Fibroblast of lung (primary cell): ENCODE measurements at regions not wholly inside any gene's neighbourhood (a gene's known extent, or its start where the extent isn't known, plus 50 kb on each side); places are given as distances from the start of the nearest gene placed in this dataset.

Source experiments
- DNase-seq, 2 donors: peaks; one replicate each; pipeline versions ENCODE4 v3.0.0 to v3.0.0-alpha.2; 2010; ENCODE audit warnings: low read depth in 2 of 2
- H2AFZ ChIP-seq: 2 replicates; pipeline ENCODE4 v1.5.1; 2012; ENCODE audit warnings: low read length, control low read depth, inconsistent platforms
- H3K27ac ChIP-seq: 2 replicates; pipeline ENCODE4 v1.5.1; 2011; ENCODE audit warnings: low read length, control low read depth; ENCODE audit not compliant: insufficient read depth
- H3K27me3 ChIP-seq: 2 replicates; pipeline ENCODE4 v1.5.1; 2011; ENCODE audit warnings: mild to moderate bottlenecking, low read length; ENCODE audit not compliant: control insufficient read depth, insufficient read depth
- H3K36me3 ChIP-seq: 2 replicates; pipeline ENCODE4 v1.5.1; 2011; ENCODE audit warnings: low read length; ENCODE audit not compliant: control insufficient read depth, insufficient read depth
- H3K4me1 ChIP-seq: 2 replicates; pipeline ENCODE4 v1.5.1; 2011; ENCODE audit warnings: low read length; ENCODE audit not compliant: control insufficient read depth, insufficient read depth; ENCODE audit errors: extremely low read depth
- H3K4me2 ChIP-seq: 2 replicates; pipeline ENCODE4 v1.5.1; 2011; ENCODE audit warnings: low read length, control low read depth; ENCODE audit not compliant: insufficient read depth; ENCODE audit errors: extremely low read depth
- H3K4me3 ChIP-seq, 4 experiments: fragments of 200-600 bp in 1 of 4; sonication (generic) in 1 of 4; replicated peaks in 1 of 4; 2 replicates each; pipeline ENCODE4 v1.5.1; 2011 to 2016; ENCODE audit warnings: low read length in 4 of 4, low read depth in 3 of 4, mild to moderate bottlenecking in 3 of 4, control low read depth in 2 of 4, inconsistent platforms in 1 of 4, mixed read lengths in 1 of 4; ENCODE audit not compliant: insufficient read depth in 1 of 4; ENCODE audit errors: control extremely low read depth in 1 of 4
- H3K79me2 ChIP-seq: 2 replicates; pipeline ENCODE4 v1.5.1; 2012; ENCODE audit warnings: mild to moderate bottlenecking, low read length, inconsistent platforms; ENCODE audit not compliant: control insufficient read depth, insufficient read depth
- H3K9ac ChIP-seq: 2 replicates; pipeline ENCODE4 v1.5.1; 2011; ENCODE audit warnings: mild to moderate bottlenecking, low read length, control low read depth; ENCODE audit not compliant: insufficient read depth
- H3K9me3 ChIP-seq: 2 replicates; pipeline ENCODE4 v1.5.1; 2012; ENCODE audit warnings: low read depth, low read length; ENCODE audit not compliant: control insufficient read depth, insufficient read depth
- H4K20me1 ChIP-seq: 2 replicates; pipeline ENCODE4 v1.5.1; 2011; ENCODE audit warnings: low read length; ENCODE audit not compliant: control insufficient read depth, insufficient read depth; ENCODE audit errors: extremely low read depth
- CTCF ChIP-seq, 2 donors: IDR thresholded peaks in 1 of 2; conservative IDR thresholded peaks in 1 of 2; 1 replicate in 1 of 2; 2 replicates in 1 of 2; pipeline ENCODE4 v1.5.1; 2011 to 2012; ENCODE audit warnings: low read length in 2 of 2, control low read depth in 1 of 2, inconsistent platforms in 1 of 2, low read depth in 1 of 2, mild to moderate bottlenecking in 1 of 2
- EZH2 ChIP-seq: IDR thresholded peaks from 2 replicates; pipeline ENCODE4 v1.5.1; 2012; ENCODE audit warnings: low read length, control low read depth, mild to moderate bottlenecking; ENCODE audit errors: missing control alignments

DNA sequence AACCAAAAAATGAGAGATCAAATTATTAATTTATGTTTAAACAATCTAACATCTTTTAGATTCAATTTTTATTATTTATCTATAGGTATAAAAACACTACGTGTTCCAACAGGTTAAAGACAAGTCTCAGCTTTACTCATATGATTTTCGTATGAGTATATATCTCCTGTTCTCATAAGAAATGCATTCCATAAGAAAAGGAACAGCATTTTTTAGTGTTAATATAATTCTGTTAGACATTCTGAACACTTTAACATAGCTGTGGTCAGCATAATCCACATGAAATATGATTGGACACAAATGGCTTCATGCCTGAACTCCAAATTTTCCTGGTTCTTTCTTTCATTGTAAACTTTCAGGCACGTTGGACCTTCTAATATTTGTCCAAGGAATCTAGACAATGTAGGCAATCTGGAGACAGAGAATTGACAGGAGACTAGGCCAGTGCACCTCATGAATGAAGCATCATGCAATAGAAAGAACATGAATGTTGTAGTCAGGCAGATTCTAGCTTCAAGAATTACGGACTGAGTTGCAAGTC is 1122.0 kb upstream of the ALCAM start:
- Histone ChIP-seq H3K27ac (no peak overlapping the region), H3K4me2 (no peak overlapping the region), H3K9me3 (no peaks in the 10 kb centered on the region), H3K9ac (no peak overlapping the region), H3K36me3 (no peaks in the 10 kb centered on the region), H3K4me3 (no peak overlapping the region), H2AFZ (no peak overlapping the region), H3K27me3 (no peaks in the 10 kb centered on the region), H3K79me2 (no peaks in the 10 kb centered on the region), H3K4me1 (no peaks in the 10 kb centered on the region), H4K20me1 (no peaks in the 10 kb centered on the region)
- TF ChIP-seq CTCF (conservative IDR thresholded peaks at IDR 0.05 in 1 of 2, IDR thresholded peaks at IDR 0.05 in 1 of 2; ENCODE audit: low read depth in 1 of 2, low read length in 2 of 2): no peak
- no peak for TF ChIP-seq EZH2
- DNase-seq: peak in 1 of 2 donors; percentile 3

- Histone ChIP-seq H3K27ac (no peak overlapping the region), H2AFZ (no peak overlapping the region), H3K4me2 (no peak overlapping the region)
Measured at GRCh38 chr3:104245261-104245660, 1121.4 kb upstream of the ALCAM start.

GRCh38 chr3:104245981-104246380 is 1120.7 kb upstream of the ALCAM start:
- H3K27me3 ChIP-seq: no peaks in the 10 kb centered on the region

More at GRCh38 chr3:104245261-104245660, 1121.4 kb upstream of the ALCAM start:
- Histone ChIP-seq H3K4me3 (no peak overlapping the region), H3K36me3 (no peaks in the 10 kb centered on the region), H3K27me3 (no peaks in the 10 kb centered on the region), H3K4me1 (no peaks in the 10 kb centered on the region), H3K9me3 (no peaks in the 10 kb centered on the region), H3K9ac (no peak overlapping the region), H3K79me2 (no peaks in the 10 kb centered on the region), H4K20me1 (no peaks in the 10 kb centered on the region)
- DNase-seq: no peak
- TF ChIP-seq CTCF (conservative IDR thresholded peaks at IDR 0.05 in 1 of 2, IDR thresholded peaks at IDR 0.05 in 1 of 2; ENCODE audit: low read depth in 1 of 2, low read length in 2 of 2): no peak
- no peak for TF ChIP-seq EZH2

More at GRCh38 chr3:104245981-104246380, 1120.7 kb upstream of the ALCAM start:
- no peak for TF ChIP-seq EZH2
- Histone ChIP-seq H3K27ac (no peak overlapping the region), H3K4me1 (no peaks in the 10 kb centered on the region), H3K9ac (no peak overlapping the region), H3K79me2 (no peaks in the 10 kb centered on the region), H3K4me2 (no peak overlapping the region), H3K9me3 (no peaks in the 10 kb centered on the region), H3K36me3 (no peaks in the 10 kb centered on the region), H4K20me1 (no peaks in the 10 kb centered on the region), H3K4me3 (no peak overlapping the region), H2AFZ (no peak overlapping the region)
- no peak for DNase-seq
